Endothelial cell of umbilical vein (primary cell): ENCODE measurements at regions not wholly inside any gene's neighbourhood (a gene's known extent, or its start where the extent isn't known, plus 50 kb on each side); places are given as distances from the start of the nearest gene placed in this dataset.

Source experiments
- CTCF ChIP-seq, 2 donors: IDR thresholded peaks; 1 replicate in 1 of 2; 2 replicates in 1 of 2; pipeline ENCODE4 v1.5.1; 2011; ENCODE audit warnings: low read length in 2 of 2, mild to moderate bottlenecking in 2 of 2, moderate library complexity in 2 of 2, control low read depth in 1 of 2, inconsistent platforms in 1 of 2, low read depth in 1 of 2; ENCODE audit not compliant: insufficient read depth in 1 of 2; ENCODE audit errors: extremely low read depth in 1 of 2
- EZH2 ChIP-seq: IDR thresholded peaks from 2 replicates; pipeline ENCODE4 v1.6.1; 2012; ENCODE audit warnings: borderline replicate concordance, low read depth, mild to moderate bottlenecking, moderate library complexity, low read length, inconsistent platforms; ENCODE audit not compliant: severe bottlenecking
- GATA2 ChIP-seq: IDR thresholded peaks from 2 replicates; pipeline ENCODE4 v1.7.0; 2011; ENCODE audit warnings: low read depth, mild to moderate bottlenecking, moderate library complexity, mixed read lengths, low read length; ENCODE audit not compliant: insufficient read length, insufficient read depth
- MAX ChIP-seq: IDR thresholded peaks from 2 replicates; pipeline ENCODE4 v1.6.1; 2011; ENCODE audit not compliant: insufficient read depth, insufficient read length
- POLR2A ChIP-seq: IDR thresholded peaks from 2 replicates; pipeline ENCODE4 v1.6.1; 2012; ENCODE audit warnings: low read depth, mild to moderate bottlenecking, control low read depth, low read length
- POLR2AphosphoS5 ChIP-seq: IDR thresholded peaks from 2 replicates; pipeline ENCODE4 v1.6.1; 2012; ENCODE audit warnings: low read depth, mild to moderate bottlenecking, control low read depth, low read length, moderate library complexity; ENCODE audit not compliant: insufficient read depth

DNA sequence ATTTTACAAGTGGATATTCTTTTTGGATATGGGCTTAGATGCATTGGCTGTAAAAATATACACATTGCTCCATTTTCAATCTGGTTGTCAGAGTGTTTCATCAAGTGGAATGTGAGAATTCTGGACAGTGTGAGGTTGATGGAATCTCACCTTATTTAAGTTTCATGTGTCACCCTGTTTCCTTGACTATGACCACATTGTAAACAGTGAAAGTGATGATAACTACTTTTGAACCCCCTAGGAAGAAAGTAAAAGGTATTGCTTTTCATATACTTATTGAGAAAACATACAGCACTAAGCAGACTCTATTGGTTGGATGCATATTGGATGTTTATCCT, 490.5 kb upstream of the RAG2 start:
- TF ChIP-seq POLR2A (no peak), CTCF (IDR thresholded peaks at IDR 0.05; ENCODE audit: extremely low read depth in 1 of 2, insufficient read depth in 1 of 2, low read depth in 1 of 2, low read length in 2 of 2) (no peak), POLR2AphosphoS5 (no peak), MAX (no peak), EZH2 (no peak), GATA2 (no peak)
